GM19023 (cell line): ENCODE measurements at regions not wholly inside any gene's neighbourhood (a gene's known extent, or its start where the extent isn't known, plus 50 kb on each side); places are given as distances from the start of the nearest gene placed in this dataset.

Experiments used
- ATAC-seq: cut with Tn5 transposase; IDR thresholded peaks from one replicate; pipeline ENCODE4 v1.9.1; 2021; ENCODE audit warnings: mild to moderate bottlenecking, moderate library complexity; ENCODE audit not compliant: unreplicated experiment

- no peak for ATAC-seq
These were observed 278.8 kb downstream of the RPS24 start for GRCh38 chr10:78312197-78313047.

DNA sequence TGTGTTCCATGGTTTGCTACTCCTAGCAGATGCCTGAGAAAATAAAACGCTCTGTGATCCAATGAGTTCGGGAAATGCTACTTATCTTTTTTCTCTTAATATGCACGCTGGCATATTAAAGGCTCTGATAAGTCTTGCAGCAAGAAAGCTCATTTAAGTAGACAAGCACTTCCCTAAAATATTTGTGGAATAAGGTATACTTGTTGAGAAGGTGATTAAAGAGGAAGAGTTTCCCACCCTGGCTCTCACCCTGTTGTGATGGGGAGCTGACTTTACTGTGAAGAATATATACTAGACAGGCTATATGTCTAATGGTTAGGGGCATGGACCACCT lies 279.4 kb downstream of the RPS24 start:
- ATAC-seq = no peak

GRCh38 chr10:78313636-78314035 lies 280.0 kb downstream of the RPS24 start:
- ATAC-seq = no peak

- no peak for ATAC-seq
These were observed 281.0 kb downstream of the RPS24 start for GRCh38 chr10:78314651-78315050.

DNA sequence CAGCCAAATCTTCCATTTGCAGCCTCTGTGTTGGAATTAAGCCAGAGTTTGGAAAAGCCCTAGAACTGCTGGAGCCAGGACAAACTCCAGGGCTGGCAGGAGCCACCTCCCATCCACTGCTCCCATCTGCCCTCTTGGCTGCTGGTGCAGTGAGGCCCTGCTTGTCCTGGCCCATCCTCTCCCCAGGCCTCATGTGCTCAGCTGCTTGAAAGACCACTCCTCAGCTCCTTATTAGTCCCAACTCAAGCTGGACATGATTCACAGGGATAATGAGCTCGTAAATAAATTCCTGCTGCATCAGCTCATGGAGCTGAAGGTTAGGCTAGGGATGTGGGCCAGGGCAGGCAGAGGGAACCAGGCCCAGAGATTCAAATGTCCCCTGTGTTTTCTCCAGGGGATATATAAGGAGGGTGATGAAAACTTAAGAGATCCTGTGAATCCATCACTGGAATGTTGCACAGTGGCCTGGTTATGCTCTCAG lies 282.8 kb downstream of the RPS24 start:
- no peak for ATAC-seq

DNA sequence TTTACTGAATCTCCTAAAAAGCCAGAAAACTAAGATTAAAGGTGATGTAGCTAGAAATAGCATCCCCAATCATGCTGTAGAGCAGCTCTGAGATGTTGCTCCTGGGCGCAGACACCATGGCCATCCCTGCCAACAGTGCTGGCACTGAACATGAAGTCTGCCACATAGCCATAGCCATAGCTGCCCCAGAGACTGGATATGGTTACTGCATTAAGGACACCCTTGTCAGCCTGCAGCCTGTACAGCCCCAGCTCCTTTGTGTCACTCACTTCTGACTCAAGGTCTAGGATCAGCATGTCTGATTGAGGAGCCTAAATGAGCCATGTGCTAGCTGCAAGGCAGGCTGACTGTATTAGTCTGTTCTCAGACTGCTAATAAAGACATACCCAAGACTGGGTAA lies 284.6 kb downstream of the RPS24 start:
- no peak for ATAC-seq

DNA sequence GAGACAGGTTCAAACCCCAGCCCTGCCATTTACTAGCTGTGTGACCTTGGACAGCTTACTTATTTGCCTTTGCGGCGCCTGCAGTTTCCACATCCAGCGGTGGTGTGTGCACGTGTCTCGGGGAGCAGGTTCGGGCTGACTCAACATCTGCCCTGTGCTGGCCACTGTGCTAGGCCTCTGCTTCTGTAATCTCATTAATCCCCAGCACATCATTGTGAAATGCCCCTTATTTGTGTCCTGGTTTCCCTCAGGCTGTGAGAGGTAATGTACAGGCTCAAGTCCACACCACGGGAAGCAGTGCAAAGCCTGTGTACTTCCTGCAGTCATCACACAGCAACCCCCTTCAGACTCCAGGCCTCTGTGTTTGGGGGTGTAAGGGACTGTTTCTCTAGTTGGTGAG lies 285.7 kb downstream of the RPS24 start:
- no peak for ATAC-seq

DNA sequence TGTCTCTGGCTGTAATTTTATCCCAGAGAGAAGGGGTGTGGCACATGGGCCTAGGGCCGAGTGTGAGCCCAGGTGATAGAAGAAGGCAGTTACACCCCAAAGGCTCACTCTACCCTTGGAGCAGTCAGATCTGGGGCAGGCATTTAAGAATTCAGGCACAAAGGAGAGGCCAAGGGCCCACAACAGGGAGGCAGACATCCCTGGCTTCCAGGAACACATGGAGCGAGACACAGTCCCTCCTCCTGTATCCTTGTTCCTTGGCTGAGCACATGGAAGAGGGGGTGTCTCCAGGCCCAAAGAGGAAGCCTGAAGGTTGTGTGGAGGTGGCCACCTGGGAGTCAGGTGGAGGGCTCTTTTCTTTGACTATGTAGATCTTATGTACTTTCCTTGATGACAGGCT lies 286.2 kb downstream of the RPS24 start:
- ATAC-seq = no peak

DNA sequence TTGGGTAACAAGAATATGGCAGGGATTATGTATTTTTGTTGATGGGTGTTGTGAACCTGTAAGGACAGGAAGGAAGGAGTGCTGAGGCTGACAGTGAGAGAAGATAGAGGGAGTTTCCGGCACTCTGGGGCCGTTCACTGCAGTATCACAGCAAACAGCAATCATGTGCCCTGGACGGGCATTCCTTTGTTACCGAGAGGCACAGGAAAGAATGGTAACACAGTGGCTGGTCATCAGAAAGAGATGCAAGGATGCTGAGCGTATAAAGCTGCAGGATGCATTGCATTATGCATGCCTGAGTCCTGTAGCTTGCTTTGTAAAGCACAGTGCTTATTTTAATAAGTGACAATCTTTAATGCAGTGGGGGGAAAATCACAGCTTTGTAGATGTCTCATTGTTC lies 286.8 kb downstream of the RPS24 start:
- no peak for ATAC-seq

GRCh38 chr10:78321000-78321399 lies 287.3 kb downstream of the RPS24 start:
- no peak for ATAC-seq

- ATAC-seq = no peak
These were observed 287.8 kb downstream of the RPS24 start for GRCh38 chr10:78321500-78321899.

GRCh38 chr10:78326372-78326771 lies 292.7 kb downstream of the RPS24 start:
- ATAC-seq = no peak

DNA sequence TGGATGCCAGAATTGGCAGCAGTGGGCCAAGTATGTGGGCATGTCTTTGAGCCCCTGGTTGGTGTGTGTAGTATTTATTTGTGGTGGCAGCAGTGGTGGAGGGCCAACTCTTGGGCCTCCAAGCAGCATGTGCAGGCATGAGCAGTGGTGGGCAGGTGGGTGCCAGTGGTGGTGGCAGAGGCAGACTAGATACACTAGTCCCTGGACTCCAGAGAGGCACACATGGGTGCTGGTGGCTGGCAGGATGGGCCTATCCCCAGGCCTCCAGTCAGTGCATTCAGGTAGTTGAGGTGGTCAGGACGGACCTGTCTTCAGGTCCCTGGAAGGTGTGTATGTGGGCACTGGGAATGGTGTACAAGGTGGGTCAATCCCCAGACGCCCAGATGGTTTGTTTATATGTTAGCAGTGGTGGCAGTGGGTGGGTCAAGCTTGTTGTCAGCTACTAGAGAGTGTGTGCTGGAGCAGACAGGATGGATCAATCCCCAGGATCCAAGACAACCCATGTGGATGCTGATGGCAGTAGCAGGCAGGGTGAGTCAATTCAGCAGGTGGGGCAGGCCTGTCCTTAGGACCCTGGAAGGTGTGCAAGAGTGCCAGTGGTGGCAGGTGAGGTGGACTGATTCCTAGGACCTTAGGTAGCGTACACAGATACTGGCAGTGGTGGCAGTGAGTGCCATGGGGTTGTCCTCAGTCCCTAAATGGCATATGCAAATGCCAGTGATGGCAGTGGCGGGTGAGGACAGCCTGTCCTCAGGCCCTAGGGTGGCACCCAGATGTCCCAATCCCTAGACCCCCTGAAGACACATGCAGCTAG lies 294.3 kb downstream of the RPS24 start:
- ATAC-seq = no peak

DNA sequence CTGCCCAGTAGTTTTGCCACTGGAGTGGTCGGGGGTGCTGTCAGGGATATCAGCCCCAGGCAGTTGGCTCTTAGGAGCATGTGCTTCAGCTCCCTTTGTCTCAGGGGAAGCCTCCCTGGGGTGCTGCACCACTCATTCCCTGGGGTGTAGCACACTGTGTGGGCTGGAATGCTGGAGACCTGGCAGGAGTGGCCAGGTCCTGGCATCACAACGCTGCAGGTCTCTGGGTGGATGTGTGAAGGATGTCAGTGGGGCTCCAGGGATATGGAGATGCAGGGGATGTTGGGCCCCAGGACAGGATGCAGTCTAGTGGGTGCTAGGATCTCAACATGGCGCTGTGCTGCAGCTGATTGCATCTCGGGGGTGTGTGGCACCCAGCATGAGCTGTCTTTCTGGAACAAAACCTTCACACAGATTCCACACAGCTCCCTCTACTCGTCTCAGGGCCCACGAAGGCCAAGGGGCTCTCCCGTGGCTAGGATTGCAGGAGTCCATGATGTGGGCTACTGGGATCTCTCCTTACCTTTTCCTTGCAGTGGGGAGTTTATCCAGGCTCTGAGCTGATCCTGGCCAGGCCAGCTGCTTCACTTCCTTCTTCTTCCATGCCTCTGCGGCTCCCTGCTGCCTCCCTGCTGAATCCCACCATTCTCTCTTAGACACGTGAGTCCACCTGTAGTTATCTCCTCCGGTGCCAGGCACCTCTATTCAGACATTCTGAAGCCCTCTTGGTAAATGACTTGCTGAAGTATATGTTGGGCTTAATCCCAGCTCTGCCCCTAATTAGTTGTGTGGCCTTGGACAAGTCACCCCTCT lies 295.1 kb downstream of the RPS24 start:
- no peak for ATAC-seq

GRCh38 chr10:78330884-78331283 lies 297.2 kb downstream of the RPS24 start:
- ATAC-seq = no peak

GRCh38 chr10:78331391-78331922 lies 297.8 kb downstream of the RPS24 start:
- no peak for ATAC-seq

- ATAC-seq = no peak
These were observed 298.3 kb downstream of the RPS24 start for GRCh38 chr10:78332012-78332411.

DNA sequence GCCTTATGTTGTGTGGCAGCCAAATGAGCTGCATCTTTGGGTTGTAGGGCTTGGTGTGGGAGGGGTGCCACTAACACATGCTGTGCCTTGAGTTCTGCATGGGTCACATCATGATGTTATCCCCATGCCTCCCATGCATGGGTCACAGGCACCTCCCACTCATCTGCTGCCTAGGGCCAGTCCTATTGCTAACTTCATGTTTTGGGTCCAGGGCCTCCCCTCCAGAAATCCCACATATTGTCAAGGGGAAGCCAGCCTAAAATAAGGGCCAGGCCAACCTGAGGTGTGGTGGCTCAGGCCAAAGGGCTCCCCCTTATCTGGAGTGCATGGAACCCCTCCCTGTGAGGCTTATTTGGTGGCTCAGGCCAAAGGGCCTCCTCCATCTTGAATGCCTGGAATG lies 299.0 kb downstream of the RPS24 start:
- ATAC-seq = no peak

DNA sequence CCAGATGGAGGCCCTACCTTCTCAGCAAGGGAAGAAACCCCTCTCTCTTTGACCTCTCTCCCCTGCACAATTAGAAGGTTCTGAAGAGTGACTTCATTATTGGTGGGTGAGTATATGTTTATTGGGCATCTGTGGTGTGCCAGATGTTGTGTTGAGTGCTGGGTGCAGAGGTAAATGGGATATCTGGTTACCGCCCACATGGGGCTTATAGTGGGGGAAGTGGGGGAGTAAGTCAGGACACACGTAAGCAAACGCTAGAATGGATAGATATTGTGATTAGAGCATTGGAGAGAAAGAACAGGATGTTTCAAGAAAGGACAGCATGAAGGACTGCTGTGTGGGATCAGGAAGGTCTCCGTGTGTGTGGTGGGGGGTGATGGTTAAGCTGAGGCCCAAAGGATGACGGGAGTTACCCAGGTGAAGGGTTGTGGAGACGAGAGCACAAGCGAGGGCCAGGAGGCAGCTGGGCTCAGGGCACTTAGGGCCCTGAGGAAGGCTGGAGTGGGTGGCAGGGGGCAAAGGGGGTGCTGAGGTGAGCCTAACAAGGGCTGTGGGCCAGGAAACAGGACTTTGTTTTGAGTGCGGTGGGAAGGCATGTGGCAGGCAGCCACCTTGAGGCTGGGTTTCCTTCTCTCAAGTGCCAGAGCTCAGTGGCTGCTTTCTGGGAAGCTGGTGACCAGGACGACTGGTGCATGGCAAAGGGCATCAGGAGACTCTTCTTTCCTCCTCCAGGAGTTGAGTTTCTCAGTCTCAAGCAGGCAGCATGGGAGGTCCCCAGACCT lies 299.9 kb downstream of the RPS24 start:
- ATAC-seq = no peak

DNA sequence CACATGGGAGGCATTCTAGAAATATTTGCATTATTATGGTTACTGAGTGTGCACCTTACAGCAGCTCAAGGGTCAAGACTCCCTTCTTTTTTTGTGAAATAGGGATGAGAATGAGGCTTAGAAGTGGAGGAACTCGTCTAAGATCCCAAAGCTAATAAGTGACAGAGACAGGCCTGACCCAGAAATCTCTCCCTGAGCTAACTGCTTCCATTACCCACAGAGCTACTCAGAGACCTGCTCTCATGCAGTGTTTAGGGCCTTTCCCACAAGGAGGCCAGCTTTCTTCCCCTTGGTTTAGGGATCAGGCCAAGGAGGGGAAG lies 301.7 kb downstream of the RPS24 start:
- no peak for ATAC-seq
